Endothelial cell of umbilical vein (primary cell): ENCODE measurements at regions not wholly inside any gene's neighbourhood (a gene's known extent, or its start where the extent isn't known, plus 50 kb on each side); places are given as distances from the start of the nearest gene placed in this dataset.

Source experiments
- BruUV-seq: library from RNA; stranded (reverse); fragments of 400-500 nt; replicated peaks from 2 replicates; lab custom pipeline; 2021; lab: Mats Ljungman, UMichigan
- CTCF ChIA-PET: fragments of 300-600, 350-600 bp; sonication (Branson Sonifier 250); formaldehyde crosslinking; loops from one replicate; lab custom pipeline; 2021; ENCODE audit warnings: antibody characterized with exemption, inconsistent platforms; lab: Charles Lee
- POLR2A ChIA-PET: fragments of 300-600, 350-600 bp; sonication (Branson Sonifier 250); formaldehyde crosslinking; loops from one replicate; lab custom pipeline; 2021; ENCODE audit warnings: antibody characterized with exemption, inconsistent platforms; lab: Charles Lee
- DNase-seq: peaks from one replicate; pipeline ENCODE4 v3.0.0-alpha.2; 2011; ENCODE audit warnings: low read depth, low spot score
- FAIRE-seq: peaks from 2 replicates; lab custom pipeline; 2011; peaks lifted over from hg19 to GRCh38; lab: Jason Lieb, UNC
- H2AFZ ChIP-seq: 2 replicates; pipeline ENCODE4 v1.6.0; 2012; ENCODE audit warnings: low read depth, low read length, control low read depth, inconsistent platforms
- H3K27ac ChIP-seq: 2 replicates; pipeline ENCODE4 v1.5.1; 2011; ENCODE audit warnings: low read depth, mild to moderate bottlenecking, control low read depth, low read length, moderate library complexity; ENCODE audit not compliant: insufficient read depth
- H3K27me3 ChIP-seq, 2 experiments: 2 replicates each; pipeline versions ENCODE4 v1.6.0 to v1.6.1; 2011; ENCODE audit warnings: low read length in 2 of 2, mixed read lengths in 1 of 2; ENCODE audit not compliant: control insufficient read depth in 2 of 2, insufficient read depth in 2 of 2
- H3K36me3 ChIP-seq, 2 experiments: 2 replicates in 1 of 2; 3 replicates in 1 of 2; pipeline ENCODE4 v1.5.1; 2011; ENCODE audit warnings: low read length in 2 of 2, mild to moderate bottlenecking in 1 of 2, moderate library complexity in 1 of 2; ENCODE audit not compliant: control insufficient read depth in 2 of 2, insufficient read depth in 2 of 2; ENCODE audit errors: extremely low read depth in 1 of 2
- H3K4me1 ChIP-seq: 3 replicates; pipeline ENCODE4 v1.5.1; 2011; ENCODE audit warnings: mild to moderate bottlenecking, low read length; ENCODE audit not compliant: control insufficient read depth, insufficient read depth; ENCODE audit errors: extremely low read depth
- H3K4me2 ChIP-seq: 2 replicates; pipeline ENCODE4 v1.6.1; 2011; ENCODE audit warnings: low read length, control low read depth, mixed read lengths; ENCODE audit not compliant: insufficient read depth
- H3K4me3 ChIP-seq, 3 experiments: fragments of 200-600 bp in 1 of 3; sonication (generic), shearing (Covaris generic) in 1 of 3; replicated peaks in 1 of 3; 2 replicates each; pipeline ENCODE4 v1.5.1; 2011 to 2016; ENCODE audit warnings: control low read depth in 3 of 3, low read length in 3 of 3, mild to moderate bottlenecking in 2 of 3, inconsistent platforms in 1 of 3, low read depth in 1 of 3, moderate library complexity in 1 of 3; ENCODE audit not compliant: insufficient read depth in 1 of 3
- H3K79me2 ChIP-seq: 2 replicates; pipeline ENCODE4 v1.6.0; 2012; ENCODE audit warnings: low read length, inconsistent platforms; ENCODE audit not compliant: control insufficient read depth, insufficient read depth
- H3K9ac ChIP-seq: replicated peaks from 2 replicates; pipeline ENCODE3; 2011; ENCODE audit warnings: low read length, control low read depth; ENCODE audit not compliant: insufficient read depth; ENCODE audit errors: extremely low read depth
- H3K9me1 ChIP-seq: replicated peaks from 3 replicates; pipeline ENCODE4 v1.6.0; 2011; ENCODE audit warnings: mild to moderate bottlenecking, low read length; ENCODE audit not compliant: control insufficient read depth, insufficient read depth; ENCODE audit errors: extremely low read depth
- H3K9me3 ChIP-seq: replicated peaks from 2 replicates; pipeline ENCODE4 v1.5.1; 2012; ENCODE audit warnings: low read length, inconsistent platforms; ENCODE audit not compliant: control insufficient read depth, insufficient read depth
- H4K20me1 ChIP-seq: replicated peaks from 2 replicates; pipeline ENCODE3; 2011; ENCODE audit warnings: mild to moderate bottlenecking, low read length; ENCODE audit not compliant: control insufficient read depth, insufficient read depth; ENCODE audit errors: extremely low read depth
- EZH2 ChIP-seq: IDR thresholded peaks from 2 replicates; pipeline ENCODE4 v1.6.1; 2012; ENCODE audit warnings: borderline replicate concordance, low read depth, mild to moderate bottlenecking, moderate library complexity, low read length, inconsistent platforms; ENCODE audit not compliant: severe bottlenecking
- FOS ChIP-seq: IDR thresholded peaks from 2 replicates; pipeline ENCODE4 v1.6.1; 2011; ENCODE audit warnings: mild to moderate bottlenecking, low read length, moderate library complexity, borderline replicate concordance; ENCODE audit not compliant: insufficient read depth
- GATA2 ChIP-seq: IDR thresholded peaks from 2 replicates; pipeline ENCODE4 v1.7.0; 2011; ENCODE audit warnings: low read depth, mild to moderate bottlenecking, moderate library complexity, mixed read lengths, low read length; ENCODE audit not compliant: insufficient read length, insufficient read depth
- JUN ChIP-seq: IDR thresholded peaks from 2 replicates; pipeline ENCODE4 v1.6.1; 2011; ENCODE audit warnings: borderline replicate concordance, low read depth; ENCODE audit not compliant: insufficient read length, insufficient read depth
- MYC ChIP-seq: IDR thresholded peaks from one replicate; pipeline ENCODE4 v1.6.1; 2011; ENCODE audit warnings: mild to moderate bottlenecking, low read depth, low read length
- POLR2A ChIP-seq: IDR thresholded peaks from 2 replicates; pipeline ENCODE4 v1.6.1; 2012; ENCODE audit warnings: low read depth, mild to moderate bottlenecking, control low read depth, low read length
- POLR2AphosphoS5 ChIP-seq: IDR thresholded peaks from 2 replicates; pipeline ENCODE4 v1.6.1; 2012; ENCODE audit warnings: low read depth, mild to moderate bottlenecking, control low read depth, low read length, moderate library complexity; ENCODE audit not compliant: insufficient read depth
- dilution Hi-C: fragments of 300-500 bp; cut with MboI; formaldehyde crosslinking; loops from one replicate; pipeline ENCODE4 v1.15.0; 2019; ENCODE audit warnings: low sequenced_read_pairs; ENCODE audit not compliant: extremely low pct_ligation_motif_present
- intact Hi-C: fragments of 100-400 bp; cut with micrococcal nuclease; formaldehyde crosslinking; loops from one replicate; pipeline ENCODE4 v1.10.0; 2022
- TF ChIP-seq, protein P1 (sequence below), 2 donors: IDR thresholded peaks; 1 replicate in 1 of 2; 2 replicates in 1 of 2; pipeline ENCODE4 v1.5.1; 2011; ENCODE audit warnings: low read length in 2 of 2, mild to moderate bottlenecking in 2 of 2, moderate library complexity in 2 of 2, control low read depth in 1 of 2, inconsistent platforms in 1 of 2, low read depth in 1 of 2; ENCODE audit not compliant: insufficient read depth in 1 of 2; ENCODE audit errors: extremely low read depth in 1 of 2
- TF ChIP-seq, protein P2 (sequence below): IDR thresholded peaks from 2 replicates; pipeline ENCODE4 v1.6.1; 2011; ENCODE audit not compliant: insufficient read depth, insufficient read length

DNA sequence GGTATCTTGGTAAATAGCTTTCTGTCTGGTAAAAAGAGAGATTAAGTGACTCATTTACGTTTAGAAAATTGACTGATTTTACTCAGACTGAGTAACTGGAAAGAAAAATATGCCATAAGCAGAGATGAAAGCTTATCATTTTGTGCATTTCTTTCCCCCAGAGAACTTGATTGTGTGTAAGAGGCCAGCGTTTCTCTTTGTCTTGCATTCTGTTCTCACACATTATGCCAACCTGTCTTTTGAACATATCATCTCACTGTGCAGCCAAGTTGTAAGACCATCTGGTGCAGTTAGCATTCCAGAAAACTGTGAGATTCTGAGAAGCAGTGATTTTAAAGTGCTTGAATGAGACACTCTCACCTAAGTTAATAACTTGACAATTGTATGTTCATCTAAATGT, 651.3 kb downstream of the TECRL start:
- Histone ChIP-seq H3K4me3 (no peak overlapping the region), H4K20me1 (no peaks in the 10 kb centered on the region), H3K9me1 (no peaks in the 10 kb centered on the region), H3K27ac (no peak overlapping the region), H2AFZ (no peak overlapping the region), H3K36me3 (no peaks in the 10 kb centered on the region), H3K79me2 (no peaks in the 10 kb centered on the region), H3K27me3 (no peaks in the 10 kb centered on the region), H3K4me2 (no peak overlapping the region), H3K4me1 (no peaks in the 10 kb centered on the region), H3K9me3 (no peaks in the 10 kb centered on the region), H3K9ac (no peak overlapping the region)
- TF ChIP-seq, protein P1, sequence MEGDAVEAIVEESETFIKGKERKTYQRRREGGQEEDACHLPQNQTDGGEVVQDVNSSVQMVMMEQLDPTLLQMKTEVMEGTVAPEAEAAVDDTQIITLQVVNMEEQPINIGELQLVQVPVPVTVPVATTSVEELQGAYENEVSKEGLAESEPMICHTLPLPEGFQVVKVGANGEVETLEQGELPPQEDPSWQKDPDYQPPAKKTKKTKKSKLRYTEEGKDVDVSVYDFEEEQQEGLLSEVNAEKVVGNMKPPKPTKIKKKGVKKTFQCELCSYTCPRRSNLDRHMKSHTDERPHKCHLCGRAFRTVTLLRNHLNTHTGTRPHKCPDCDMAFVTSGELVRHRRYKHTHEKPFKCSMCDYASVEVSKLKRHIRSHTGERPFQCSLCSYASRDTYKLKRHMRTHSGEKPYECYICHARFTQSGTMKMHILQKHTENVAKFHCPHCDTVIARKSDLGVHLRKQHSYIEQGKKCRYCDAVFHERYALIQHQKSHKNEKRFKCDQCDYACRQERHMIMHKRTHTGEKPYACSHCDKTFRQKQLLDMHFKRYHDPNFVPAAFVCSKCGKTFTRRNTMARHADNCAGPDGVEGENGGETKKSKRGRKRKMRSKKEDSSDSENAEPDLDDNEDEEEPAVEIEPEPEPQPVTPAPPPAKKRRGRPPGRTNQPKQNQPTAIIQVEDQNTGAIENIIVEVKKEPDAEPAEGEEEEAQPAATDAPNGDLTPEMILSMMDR (IDR thresholded peaks at IDR 0.05; ENCODE audit: extremely low read depth in 1 of 2, insufficient read depth in 1 of 2, low read depth in 1 of 2, low read length in 2 of 2): no peak
- TF ChIP-seq MYC (no peak), EZH2 (no peak), GATA2 (no peak), POLR2A (no peak), FOS (no peak), JUN (no peak), POLR2AphosphoS5 (no peak)
- TF ChIP-seq, protein P2, sequence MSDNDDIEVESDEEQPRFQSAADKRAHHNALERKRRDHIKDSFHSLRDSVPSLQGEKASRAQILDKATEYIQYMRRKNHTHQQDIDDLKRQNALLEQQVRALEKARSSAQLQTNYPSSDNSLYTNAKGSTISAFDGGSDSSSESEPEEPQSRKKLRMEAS: no peak
- dilution Hi-C loops: no loop called here
- ChIA-PET POLR2A (no interaction called here), CTCF (no interaction called here)
- no TSS peak for BruUV-seq
- intact Hi-C loops: no loop called here
- FAIRE-seq (no peak), DNase-seq (no peak)
